SK-N-MC (cell line): ENCODE measurements at regions not wholly inside any gene's neighbourhood (a gene's known extent, or its start where the extent isn't known, plus 50 kb on each side); places are given as distances from the start of the nearest gene placed in this dataset.

ENCODE experiments used
- EZH2 ChIP-seq: fragments of 200-600 bp; sonication (generic); IDR thresholded peaks from one replicate; pipeline ENCODE4 v1.6.1; 2017; ENCODE audit warnings: antibody characterized with exemption
- FOXP2 ChIP-seq: optimal IDR thresholded peaks from 2 replicates; pipeline ENCODE3; 2011; ENCODE audit warnings: mild to moderate bottlenecking, moderate library complexity; ENCODE audit not compliant: insufficient read depth; ENCODE audit errors: extremely low read length, control extremely low read depth
- POLR2AphosphoS5 ChIP-seq: IDR thresholded peaks from 2 replicates; pipeline ENCODE4 v1.6.1; 2012; ENCODE audit warnings: mild to moderate bottlenecking, low read depth, low read length, borderline replicate concordance

- TF ChIP-seq EZH2: no peak
- no peak for TF ChIP-seq POLR2AphosphoS5
- no peak for TF ChIP-seq FOXP2
Measured at GRCh38 chr12:24517000-24517399, 431.9 kb downstream of the BCAT1 start.
